PC-9 (cell line): ENCODE measurements at regions not wholly inside any gene's neighbourhood (a gene's known extent, or its start where the extent isn't known, plus 50 kb on each side); places are given as distances from the start of the nearest gene placed in this dataset.

Experiments
- CTCF ChIP-seq: fragments of 200-600 bp; sonication (generic); conservative IDR thresholded peaks from 2 replicates; pipeline ENCODE4 v1.6.1; 2017; ENCODE audit warnings: mixed run types, antibody characterized with exemption, mild to moderate bottlenecking, moderate library complexity
- EZH2 ChIP-seq: fragments of 200-600 bp; sonication (generic); IDR thresholded peaks from 2 replicates; pipeline ENCODE4 v1.8.0; 2017; ENCODE audit warnings: antibody characterized with exemption, low read depth

- TF ChIP-seq CTCF (no peak), EZH2 (no peak)
Observed at GRCh38 chr14:65354715-65355114, 57.8 kb upstream of the FUT8 start.
